Fibroblast of gingiva (primary cell): ENCODE measurements at regions not wholly inside any gene's neighbourhood (a gene's known extent, or its start where the extent isn't known, plus 50 kb on each side); places are given as distances from the start of the nearest gene placed in this dataset.

Experiments used
- DNase-seq: peaks from one replicate; pipeline ENCODE4 v3.0.0-alpha.2; 2011; ENCODE audit warnings: low read depth

GRCh38 chr2:105150231-105150630 lies 91.3 kb upstream of the GPR45 start:
- DNase-seq: no peak

- no peak for DNase-seq
Measured at GRCh38 chr2:105154119-105154818, 87.3 kb upstream of the GPR45 start.

- no peak for DNase-seq
Measured at GRCh38 chr2:105156166-105156565, 85.4 kb upstream of the GPR45 start.

- DNase-seq: no peak
Measured at GRCh38 chr2:105158002-105158401, 83.5 kb upstream of the GPR45 start.

- no peak for DNase-seq
Measured at GRCh38 chr2:105166688-105167087, 74.9 kb upstream of the GPR45 start.

- DNase-seq: no peak
Measured at GRCh38 chr2:105168543-105168942, 73.0 kb upstream of the GPR45 start.

- no peak for DNase-seq
Measured at GRCh38 chr2:105175231-105175630, 66.3 kb upstream of the GPR45 start.

- no peak for DNase-seq
Measured at GRCh38 chr2:105176429-105176828, 65.1 kb upstream of the GPR45 start.

- no peak for DNase-seq
Measured at GRCh38 chr2:105177008-105177407, 64.5 kb upstream of the GPR45 start.

GRCh38 chr2:105177536-105178254 lies 63.8 kb upstream of the GPR45 start:
- DNase-seq: no peak

GRCh38 chr2:105179469-105180372 lies 61.8 kb upstream of the GPR45 start:
- peak; percentile 63 for DNase-seq

- no peak for DNase-seq
Measured at GRCh38 chr2:105180491-105180972, 61.0 kb upstream of the GPR45 start.

- no peak for DNase-seq
Measured at GRCh38 chr2:105181282-105181681, 60.3 kb upstream of the GPR45 start.

GRCh38 chr2:105183555-105184323 lies 57.8 kb upstream of the GPR45 start:
- no peak for DNase-seq

GRCh38 chr2:105184420-105184819 lies 57.1 kb upstream of the GPR45 start:
- no peak for DNase-seq

GRCh38 chr2:105186967-105187498 lies 54.5 kb upstream of the GPR45 start:
- no peak for DNase-seq

GRCh38 chr2:105187531-105187930 lies 54.0 kb upstream of the GPR45 start:
- DNase-seq: no peak

GRCh38 chr2:105188343-105188742 lies 53.2 kb upstream of the GPR45 start:
- no peak for DNase-seq
